AG10803 (cell line): ENCODE measurements at regions not wholly inside any gene's neighbourhood (a gene's known extent, or its start where the extent isn't known, plus 50 kb on each side); places are given as distances from the start of the nearest gene placed in this dataset.
A peak's percentile ranks its signal among the peaks of the same experiment; 100 is the strongest.

ENCODE experiments used
- DNase-seq: peaks from one replicate; pipeline ENCODE4 v3.0.0; 2010; ENCODE audit warnings: low read depth
- H3K4me3 ChIP-seq: 2 replicates; pipeline ENCODE4 v1.5.1; 2011; ENCODE audit warnings: mild to moderate bottlenecking, low read length, control low read depth
- TF ChIP-seq, protein P1 (sequence below): conservative IDR thresholded peaks from 2 replicates; pipeline ENCODE4 v1.5.1; 2011; ENCODE audit warnings: mild to moderate bottlenecking, low read length, control low read depth, inconsistent platforms

DNA sequence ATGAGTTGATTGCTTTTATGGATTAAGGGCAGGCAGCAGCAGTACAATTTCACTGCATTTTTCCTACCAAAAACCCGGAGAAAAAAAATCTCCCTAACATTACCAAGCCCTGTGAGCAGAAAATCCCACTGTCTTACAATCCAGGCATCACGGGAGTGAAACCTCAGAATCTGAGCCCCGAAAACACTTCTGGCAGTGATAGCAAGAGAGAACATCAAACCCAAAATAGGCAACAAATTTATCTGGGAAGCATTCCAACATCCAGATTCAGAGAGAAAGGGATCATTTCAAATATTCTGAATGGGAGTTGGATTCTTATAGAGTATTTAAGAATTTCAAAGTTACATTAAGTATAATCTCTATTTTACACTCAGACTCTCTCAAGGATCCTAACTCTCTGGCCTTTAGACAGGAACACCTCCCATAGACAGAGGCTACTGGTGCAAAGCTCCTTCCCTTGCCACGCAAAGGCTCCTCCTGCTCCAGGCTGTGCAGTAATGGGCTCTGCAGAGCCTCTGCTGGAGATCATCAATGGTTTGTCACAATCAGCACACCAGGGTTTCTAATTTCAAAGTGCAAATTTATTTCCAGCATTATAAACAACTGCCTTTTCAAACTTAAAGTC lies 256.9 kb downstream of the PARM1 start:
- H3K4me3 ChIP-seq, result no peak overlapping the region
- TF ChIP-seq, protein P1, sequence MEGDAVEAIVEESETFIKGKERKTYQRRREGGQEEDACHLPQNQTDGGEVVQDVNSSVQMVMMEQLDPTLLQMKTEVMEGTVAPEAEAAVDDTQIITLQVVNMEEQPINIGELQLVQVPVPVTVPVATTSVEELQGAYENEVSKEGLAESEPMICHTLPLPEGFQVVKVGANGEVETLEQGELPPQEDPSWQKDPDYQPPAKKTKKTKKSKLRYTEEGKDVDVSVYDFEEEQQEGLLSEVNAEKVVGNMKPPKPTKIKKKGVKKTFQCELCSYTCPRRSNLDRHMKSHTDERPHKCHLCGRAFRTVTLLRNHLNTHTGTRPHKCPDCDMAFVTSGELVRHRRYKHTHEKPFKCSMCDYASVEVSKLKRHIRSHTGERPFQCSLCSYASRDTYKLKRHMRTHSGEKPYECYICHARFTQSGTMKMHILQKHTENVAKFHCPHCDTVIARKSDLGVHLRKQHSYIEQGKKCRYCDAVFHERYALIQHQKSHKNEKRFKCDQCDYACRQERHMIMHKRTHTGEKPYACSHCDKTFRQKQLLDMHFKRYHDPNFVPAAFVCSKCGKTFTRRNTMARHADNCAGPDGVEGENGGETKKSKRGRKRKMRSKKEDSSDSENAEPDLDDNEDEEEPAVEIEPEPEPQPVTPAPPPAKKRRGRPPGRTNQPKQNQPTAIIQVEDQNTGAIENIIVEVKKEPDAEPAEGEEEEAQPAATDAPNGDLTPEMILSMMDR, result no peak
- no peak for DNase-seq

DNA sequence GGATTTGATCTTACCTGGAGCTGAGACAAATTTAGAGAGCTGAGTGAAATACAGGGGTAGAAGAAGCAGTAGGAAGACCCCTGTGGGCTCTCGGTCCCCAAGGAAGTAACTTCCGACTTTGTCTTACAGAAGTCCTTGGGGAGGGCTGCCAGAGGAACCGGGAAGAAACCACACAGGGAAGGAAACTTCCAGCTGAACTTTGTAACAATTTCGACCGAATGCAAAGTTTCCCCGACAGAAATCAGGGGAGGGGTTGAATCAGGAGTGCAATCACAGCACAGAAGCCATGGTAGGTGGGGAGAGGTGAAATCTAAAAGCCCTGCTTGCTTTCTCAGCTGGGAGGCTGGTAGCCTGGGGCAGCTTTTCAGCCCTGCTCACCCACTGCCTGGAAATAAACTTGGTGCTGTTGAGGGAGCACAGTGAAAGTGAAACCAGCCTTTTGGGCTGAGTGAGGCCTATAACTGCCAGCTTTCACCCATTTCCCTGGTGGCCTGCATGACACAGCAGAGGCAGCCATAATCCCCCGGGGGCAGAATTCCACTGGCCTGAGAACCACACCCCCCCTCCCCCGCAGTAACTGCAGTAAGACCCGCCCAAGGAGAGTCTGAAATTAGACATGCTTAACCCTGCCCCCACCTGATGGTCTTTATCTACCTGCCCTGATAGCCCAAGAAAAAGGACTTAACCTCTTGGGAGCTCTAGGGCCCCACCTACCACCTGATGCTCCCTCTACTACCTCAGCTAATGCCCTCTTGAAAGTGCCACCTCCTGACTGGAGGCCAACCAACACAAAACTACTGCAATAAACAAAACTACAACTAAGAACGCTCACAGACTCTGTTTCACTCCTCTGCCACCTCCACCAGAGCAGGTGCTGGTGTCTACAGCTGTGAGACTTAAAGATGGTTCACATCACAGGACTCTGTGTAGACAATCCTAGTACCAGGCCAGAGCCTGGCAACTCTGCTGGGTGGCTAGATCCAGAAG lies 248.2 kb downstream of the PARM1 start:
- DNase-seq, result peak; percentile 1
- no peak overlapping the region for H3K4me3 ChIP-seq
- TF ChIP-seq, protein P1, result no peak

DNA sequence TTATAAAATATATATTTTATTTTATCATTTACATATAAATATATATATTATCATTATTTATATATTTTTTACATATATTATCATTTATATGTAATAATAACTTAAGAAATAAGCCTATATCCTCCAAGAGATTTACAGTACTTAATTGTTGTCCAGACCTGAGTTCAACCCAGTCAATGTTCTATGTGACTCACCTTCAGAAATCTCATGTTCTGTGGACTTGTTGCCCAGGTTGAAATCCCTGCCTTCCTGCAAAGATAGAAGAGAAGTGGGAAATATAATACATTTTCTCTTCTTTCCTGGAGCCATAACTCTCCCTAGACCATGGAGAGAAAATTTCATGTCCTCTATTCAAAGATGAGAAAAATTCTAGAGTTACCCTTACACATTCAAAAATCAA lies 247.3 kb downstream of the PARM1 start:
- DNase-seq, result no peak
- H3K4me3 ChIP-seq, result no peak overlapping the region
- TF ChIP-seq, protein P1, result no peak

DNA sequence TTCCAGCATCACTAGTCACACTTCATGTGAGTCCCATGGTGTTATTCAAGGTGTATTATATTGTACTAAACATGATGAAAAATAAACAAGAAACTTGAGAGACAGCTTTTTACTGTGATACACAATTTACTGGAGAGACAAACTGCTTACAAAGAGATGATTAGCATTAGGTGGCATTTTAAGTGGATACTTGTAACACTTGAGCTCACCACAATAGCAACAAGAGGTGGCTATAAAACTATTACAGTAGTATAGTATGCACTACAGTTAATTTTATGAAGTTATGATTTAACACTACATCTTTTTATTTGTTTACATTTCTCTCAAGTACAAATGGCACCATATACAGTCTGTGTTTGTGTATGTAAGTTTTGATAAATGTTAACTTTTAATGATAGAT lies 246.6 kb downstream of the PARM1 start:
- no peak for DNase-seq
- no peak overlapping the region for H3K4me3 ChIP-seq
- TF ChIP-seq, protein P1, result no peak

DNA sequence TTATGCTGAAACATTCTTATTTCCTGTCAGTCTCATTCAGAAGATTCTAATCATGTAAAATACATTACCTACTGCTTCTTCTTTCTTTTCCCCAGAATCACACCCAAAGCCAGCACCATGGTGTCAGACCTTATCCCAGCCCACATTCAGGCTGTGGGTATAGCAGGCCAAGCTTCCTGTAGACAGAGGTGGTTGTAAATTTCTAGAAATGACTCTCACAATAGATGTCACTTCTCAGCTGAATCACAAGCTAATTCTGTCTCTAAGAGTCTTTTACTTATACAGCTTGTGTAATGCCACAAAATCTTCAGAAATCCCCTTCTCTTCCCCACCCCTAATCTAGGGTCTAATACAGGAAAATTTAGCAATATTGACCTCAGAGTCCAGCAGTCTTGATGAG lies 239.6 kb downstream of the PARM1 start:
- TF ChIP-seq, protein P1, result no peak
- no peak for DNase-seq
- no peak overlapping the region for H3K4me3 ChIP-seq

DNA sequence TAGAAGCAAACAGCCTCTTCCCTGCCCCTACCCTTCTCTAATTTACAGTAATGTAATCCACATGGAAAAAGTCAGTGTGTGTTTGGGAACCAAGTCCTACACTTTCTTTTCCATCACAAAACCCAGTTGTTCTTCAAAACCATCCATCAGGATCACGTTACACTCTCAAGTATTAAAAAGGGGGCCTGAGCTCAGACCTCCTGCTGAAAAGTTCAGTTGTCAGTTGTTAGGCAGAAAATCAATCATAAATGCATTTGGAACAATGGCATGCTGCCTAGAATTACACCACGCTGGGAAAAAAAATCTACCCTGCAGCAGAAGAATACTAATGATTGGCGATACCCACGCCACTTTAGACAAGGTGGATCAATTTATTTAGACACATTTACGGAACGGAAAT lies 236.5 kb downstream of the PARM1 start:
- TF ChIP-seq, protein P1, result no peak
- no peak overlapping the region for H3K4me3 ChIP-seq
- DNase-seq, result no peak
